ENCODE measurements at regions not wholly inside any gene's neighbourhood (a gene's known extent, or its start where the extent isn't known, plus 50 kb on each side); places are given as distances from the start of the nearest gene placed in this dataset.
A peak's percentile ranks its signal among the peaks of the same experiment; 100 is the strongest.

DNA sequence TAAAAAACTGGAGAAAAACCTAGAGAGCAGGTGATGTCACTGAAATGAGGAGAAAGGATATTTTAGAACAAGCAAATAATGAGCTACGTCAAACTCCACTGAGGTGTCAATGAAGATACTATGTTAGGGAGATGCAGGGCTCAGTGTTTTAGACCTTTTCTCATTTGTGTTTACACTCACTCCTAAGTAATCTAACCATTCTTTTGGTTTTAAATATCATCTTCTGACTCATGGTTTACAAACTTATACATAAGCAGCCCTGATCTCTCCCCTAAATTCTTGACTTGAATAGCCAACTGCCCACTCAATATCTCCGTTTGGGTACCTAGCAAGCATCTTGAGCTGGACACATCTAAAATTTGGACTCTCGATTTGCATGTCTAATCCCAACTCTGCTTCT, 272.4 kb downstream of the MEF2C start:
- Mint-ChIP-seq H3K27me3 (peaks cover 5% of the 10 kb centered on the region), H3K9me3 (peaks cover 0 to 9% (median 5%) of the 10 kb centered on the region in 7 donors), H3K4me1 (no peaks in the 10 kb centered on the region), H3K36me3 (no peaks in the 10 kb centered on the region), H3K4me3 (no peak overlapping the region), H3K27ac (no peak overlapping the region)
- no peak overlapping the region for H3K4me3 ChIP-seq (ENCODE audit: low read depth, low read length)
- no peak for ATAC-seq (ENCODE audit: low read depth in 2 of 2)
- no peaks in the 10 kb centered on the region for H3K9me3 ChIP-seq (ENCODE audit: control insufficient read depth in 2 of 2, low read length in 2 of 2)
- no peaks in the 10 kb centered on the region for H3K4me1 ChIP-seq (ENCODE audit: control insufficient read depth, insufficient read depth, low read length, poor library complexity, severe bottlenecking)
- no peak for DNase-seq
- no peaks in the 10 kb centered on the region for H3K27me3 ChIP-seq (ENCODE audit: control insufficient read depth, insufficient read depth, low read length)
- no peak overlapping the region for H3K27ac ChIP-seq (ENCODE audit: insufficient read depth, low read length, poor library complexity, severe bottlenecking)
- no peaks in the 10 kb centered on the region for H3K36me3 ChIP-seq (ENCODE audit: control insufficient read depth, insufficient read depth, low read length)

DNA sequence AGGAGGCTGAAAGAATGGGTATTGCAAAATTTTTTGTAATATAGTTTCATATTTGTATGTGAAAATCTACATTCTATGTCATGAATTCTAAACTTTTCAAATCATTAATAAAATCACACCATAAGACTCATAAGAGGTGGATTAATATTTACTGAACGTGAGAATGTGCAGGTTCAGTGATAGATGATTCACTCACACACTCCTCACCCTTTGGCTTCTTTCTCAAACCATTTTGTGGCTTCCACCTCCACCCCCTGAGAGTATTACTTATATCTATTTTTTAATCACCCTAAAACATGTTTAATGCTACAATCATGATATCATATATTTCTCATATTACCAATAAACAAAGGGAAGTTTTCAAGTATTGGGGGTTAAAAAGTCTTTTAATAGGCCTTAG, 275.5 kb downstream of the MEF2C start:
- DNase-seq, result no peak
- Histone ChIP-seq H3K27me3 (ENCODE audit: control insufficient read depth, insufficient read depth, low read length) (no peaks in the 10 kb centered on the region), H3K4me3 (ENCODE audit: low read depth, low read length) (no peak overlapping the region), H3K36me3 (ENCODE audit: control insufficient read depth, insufficient read depth, low read length) (no peaks in the 10 kb centered on the region), H3K9me3 (ENCODE audit: control insufficient read depth in 2 of 2, low read length in 2 of 2) (no peaks in the 10 kb centered on the region), H3K27ac (ENCODE audit: insufficient read depth, low read length, poor library complexity, severe bottlenecking) (no peak overlapping the region), H3K4me1 (ENCODE audit: control insufficient read depth, insufficient read depth, low read length, poor library complexity, severe bottlenecking) (no peaks in the 10 kb centered on the region)
- Mint-ChIP-seq H3K27me3 (peaks cover 5% of the 10 kb centered on the region), H3K4me3 (no peak overlapping the region), H3K9me3 (peaks cover 0 to 5% (median 0%) of the 10 kb centered on the region in 7 donors), H3K4me1 (no peaks in the 10 kb centered on the region), H3K36me3 (no peaks in the 10 kb centered on the region), H3K27ac (no peak overlapping the region)
- no peak for ATAC-seq (ENCODE audit: low read depth in 2 of 2)

DNA sequence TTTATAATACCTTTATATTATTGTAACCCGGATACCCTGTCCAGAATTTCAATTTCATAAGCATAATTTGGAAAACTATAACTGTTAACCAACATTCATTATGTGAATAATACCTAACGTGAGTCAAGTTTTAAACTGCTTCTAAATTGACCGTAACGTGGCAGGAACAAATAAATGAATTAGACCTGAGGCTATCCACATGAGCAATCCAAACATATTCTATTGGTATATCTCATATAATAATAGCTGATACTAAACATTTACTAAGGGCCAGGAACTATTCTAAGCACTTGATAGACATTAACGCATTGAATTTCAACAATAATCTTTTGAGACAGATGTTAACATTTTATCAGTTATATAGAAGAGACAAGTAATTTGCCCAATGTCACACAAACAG, 276.4 kb downstream of the MEF2C start:
- Histone ChIP-seq H3K4me3 (ENCODE audit: low read depth, low read length) (no peak overlapping the region), H3K27me3 (ENCODE audit: control insufficient read depth, insufficient read depth, low read length) (no peaks in the 10 kb centered on the region), H3K27ac (ENCODE audit: insufficient read depth, low read length, poor library complexity, severe bottlenecking) (no peak overlapping the region), H3K36me3 (ENCODE audit: control insufficient read depth, insufficient read depth, low read length) (no peaks in the 10 kb centered on the region), H3K9me3 (ENCODE audit: control insufficient read depth in 2 of 2, low read length in 2 of 2) (no peaks in the 10 kb centered on the region), H3K4me1 (ENCODE audit: control insufficient read depth, insufficient read depth, low read length, poor library complexity, severe bottlenecking) (no peaks in the 10 kb centered on the region)
- ATAC-seq (ENCODE audit: low read depth in 2 of 2) (no peak), DNase-seq (no peak)
- Mint-ChIP-seq H3K36me3 (no peaks in the 10 kb centered on the region), H3K9me3 (peaks cover 0 to 8% (median 3%) of the 10 kb centered on the region in 7 donors), H3K4me3 (no peak overlapping the region), H3K4me1 (no peaks in the 10 kb centered on the region), H3K27me3 (peaks cover 5% of the 10 kb centered on the region), H3K27ac (no peak overlapping the region)

DNA sequence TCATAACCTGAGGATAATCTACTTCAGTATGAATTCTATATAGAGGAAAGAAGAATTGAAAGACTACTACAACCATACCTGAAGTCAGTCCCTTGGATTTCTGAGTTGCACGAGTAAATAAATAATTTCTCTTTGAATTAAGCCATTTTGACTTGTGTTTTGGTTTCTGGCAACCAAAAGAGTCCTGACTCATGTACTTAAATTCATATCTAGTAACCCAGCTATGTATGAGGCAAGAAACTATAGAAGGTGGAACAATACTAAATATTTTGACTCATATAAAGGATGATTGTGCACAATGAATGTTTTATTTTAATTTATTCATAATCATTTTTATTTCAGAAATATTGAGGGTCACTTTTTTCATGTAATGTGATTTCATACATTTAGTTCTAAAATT, 276.8 kb downstream of the MEF2C start:
- no peak for ATAC-seq (ENCODE audit: low read depth in 2 of 2)

DNA sequence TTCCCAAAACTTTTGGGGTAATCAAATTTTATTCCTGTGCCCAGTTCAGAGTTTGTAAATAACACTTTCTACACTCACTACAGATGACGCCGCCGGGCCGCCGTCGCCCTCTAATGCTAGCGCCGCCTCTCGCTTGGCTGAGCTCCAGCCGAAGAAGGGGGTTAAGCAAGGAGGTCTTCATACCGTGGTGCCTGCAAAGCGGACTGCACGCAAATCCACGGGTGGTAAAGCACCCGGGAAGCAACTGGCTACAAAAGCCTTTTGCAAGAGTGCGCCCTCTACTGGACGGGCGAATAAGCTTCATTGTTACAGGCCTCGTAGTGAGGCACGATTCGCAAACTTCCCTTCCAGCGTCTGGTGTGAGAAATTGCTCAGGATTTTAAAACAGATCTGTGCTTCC, 280.4 kb downstream of the MEF2C start:
- Histone ChIP-seq H3K36me3 (ENCODE audit: control insufficient read depth, insufficient read depth, low read length) (no peaks in the 10 kb centered on the region), H3K27me3 (ENCODE audit: control insufficient read depth, insufficient read depth, low read length) (no peaks in the 10 kb centered on the region), H3K4me3 (ENCODE audit: low read depth, low read length) (no peak overlapping the region), H3K27ac (ENCODE audit: insufficient read depth, low read length, poor library complexity, severe bottlenecking) (no peak overlapping the region), H3K9me3 (ENCODE audit: control insufficient read depth in 2 of 2, low read length in 2 of 2) (no peaks in the 10 kb centered on the region), H3K4me1 (ENCODE audit: control insufficient read depth, insufficient read depth, low read length, poor library complexity, severe bottlenecking) (no peaks in the 10 kb centered on the region)
- Mint-ChIP-seq H3K27ac (no peak overlapping the region), H3K4me1 (peaks cover 0 to 2% (median 0%) of the 10 kb centered on the region in 4 donors), H3K27me3 (no peaks in the 10 kb centered on the region), H3K9me3 (peaks cover 0 to 6% (median 3%) of the 10 kb centered on the region in 7 donors), H3K36me3 (no peaks in the 10 kb centered on the region), H3K4me3 (no peak overlapping the region)
- DNase-seq (peak in 1 of 3 donors; percentile 36), ATAC-seq (ENCODE audit: low read depth in 2 of 2) (no peak)

More for the DNA sequence above, 276.8 kb downstream of the MEF2C start:
- H3K9me3 Mint-ChIP-seq, result peaks cover 0 to 5% (median 3%) of the 10 kb centered on the region in 7 donors
- H3K4me1 Mint-ChIP-seq, result peaks cover 0 to under 1% (median 0%) of the 10 kb centered on the region in 4 donors
- H3K36me3 Mint-ChIP-seq, result no peaks in the 10 kb centered on the region
- no peak overlapping the region for H3K4me3 Mint-ChIP-seq
- no peak overlapping the region for H3K4me3 ChIP-seq (ENCODE audit: low read depth, low read length)
- no peak overlapping the region for H3K27ac Mint-ChIP-seq
- no peaks in the 10 kb centered on the region for H3K27me3 ChIP-seq (ENCODE audit: control insufficient read depth, insufficient read depth, low read length)
- H3K4me1 ChIP-seq (ENCODE audit: control insufficient read depth, insufficient read depth, low read length, poor library complexity, severe bottlenecking), result no peaks in the 10 kb centered on the region
- H3K27ac ChIP-seq (ENCODE audit: insufficient read depth, low read length, poor library complexity, severe bottlenecking), result no peak overlapping the region
- no peaks in the 10 kb centered on the region for H3K9me3 ChIP-seq (ENCODE audit: control insufficient read depth in 2 of 2, low read length in 2 of 2)
- peaks cover 5% of the 10 kb centered on the region for H3K27me3 Mint-ChIP-seq
- H3K36me3 ChIP-seq (ENCODE audit: control insufficient read depth, insufficient read depth, low read length), result no peaks in the 10 kb centered on the region
- no peak for DNase-seq

DNA sequence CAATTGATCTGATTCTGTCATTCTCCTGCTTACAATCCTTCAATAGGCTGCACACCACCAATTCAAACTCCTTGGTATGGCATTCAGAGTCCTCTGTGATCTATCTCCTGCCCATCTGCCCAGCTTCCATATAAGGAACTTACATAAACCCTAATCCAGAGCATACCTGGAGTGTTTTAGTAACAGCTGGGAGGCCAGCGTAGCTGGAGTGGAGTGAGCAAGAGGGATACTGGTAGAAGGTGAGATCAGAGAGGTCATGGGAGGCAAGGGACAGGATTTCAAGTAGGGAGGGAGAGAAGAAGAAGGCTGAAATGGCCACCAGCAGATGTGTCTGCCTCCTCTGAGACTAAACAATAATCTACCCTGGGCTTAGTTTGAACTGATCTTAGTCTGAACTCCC, 288.5 kb downstream of the MEF2C start:
- no peaks in the 10 kb centered on the region for H3K9me3 ChIP-seq (ENCODE audit: control insufficient read depth in 2 of 2, low read length in 2 of 2)
- no peak for DNase-seq
- H3K4me1 ChIP-seq (ENCODE audit: control insufficient read depth, insufficient read depth, low read length, poor library complexity, severe bottlenecking), result no peaks in the 10 kb centered on the region
- H3K27me3 ChIP-seq (ENCODE audit: control insufficient read depth, insufficient read depth, low read length), result peaks cover 2% of the 10 kb centered on the region
- ATAC-seq (ENCODE audit: low read depth in 2 of 2), result no peak
- Mint-ChIP-seq H3K27ac (no peak overlapping the region), H3K27me3 (no peaks in the 10 kb centered on the region), H3K9me3 (peaks cover 0 to 11% (median 2%) of the 10 kb centered on the region in 7 donors), H3K36me3 (no peaks in the 10 kb centered on the region), H3K4me3 (no peak overlapping the region), H3K4me1 (no peaks in the 10 kb centered on the region)
- H3K4me3 ChIP-seq (ENCODE audit: low read depth, low read length), result no peak overlapping the region
- no peaks in the 10 kb centered on the region for H3K36me3 ChIP-seq (ENCODE audit: control insufficient read depth, insufficient read depth, low read length)
- H3K27ac ChIP-seq (ENCODE audit: insufficient read depth, low read length, poor library complexity, severe bottlenecking), result no peak overlapping the region

DNA sequence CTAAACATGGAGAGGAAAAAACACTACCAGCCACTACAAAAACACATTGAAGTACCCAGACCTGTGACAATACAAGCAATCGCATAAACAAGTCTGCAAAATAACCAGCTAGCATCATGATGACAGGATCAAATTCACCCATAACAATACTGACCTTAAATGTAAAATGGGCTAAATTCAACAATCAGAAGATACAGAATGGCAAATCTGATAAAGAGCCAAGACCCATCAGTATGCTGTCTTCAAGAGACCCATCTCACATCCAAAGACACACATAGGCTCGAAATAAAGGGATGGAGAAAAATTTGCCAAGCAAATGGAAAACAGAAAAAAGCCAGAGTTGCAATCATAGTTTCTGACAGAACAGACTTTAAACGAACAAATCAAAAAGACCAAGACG, 294.4 kb downstream of the MEF2C start:
- Histone ChIP-seq H3K27ac (ENCODE audit: insufficient read depth, low read length, poor library complexity, severe bottlenecking) (no peak overlapping the region), H3K27me3 (ENCODE audit: control insufficient read depth, insufficient read depth, low read length) (no peaks in the 10 kb centered on the region), H3K4me1 (ENCODE audit: control insufficient read depth, insufficient read depth, low read length, poor library complexity, severe bottlenecking) (no peaks in the 10 kb centered on the region), H3K36me3 (ENCODE audit: control insufficient read depth, insufficient read depth, low read length) (no peaks in the 10 kb centered on the region), H3K9me3 (ENCODE audit: control insufficient read depth in 2 of 2, low read length in 2 of 2) (no peaks in the 10 kb centered on the region), H3K4me3 (ENCODE audit: low read depth, low read length) (no peak overlapping the region)
- ATAC-seq (ENCODE audit: low read depth in 2 of 2) (no peak), DNase-seq (no peak)
- H3K4me1 Mint-ChIP-seq, result no peaks in the 10 kb centered on the region
- H3K4me3 Mint-ChIP-seq, result no peak overlapping the region
- H3K27me3 Mint-ChIP-seq, result no peaks in the 10 kb centered on the region
- peaks cover 0 to 28% (median 8%) of the 10 kb centered on the region in 7 donors for H3K9me3 Mint-ChIP-seq
- no peak overlapping the region for H3K27ac Mint-ChIP-seq
- H3K36me3 Mint-ChIP-seq, result no peaks in the 10 kb centered on the region

DNA sequence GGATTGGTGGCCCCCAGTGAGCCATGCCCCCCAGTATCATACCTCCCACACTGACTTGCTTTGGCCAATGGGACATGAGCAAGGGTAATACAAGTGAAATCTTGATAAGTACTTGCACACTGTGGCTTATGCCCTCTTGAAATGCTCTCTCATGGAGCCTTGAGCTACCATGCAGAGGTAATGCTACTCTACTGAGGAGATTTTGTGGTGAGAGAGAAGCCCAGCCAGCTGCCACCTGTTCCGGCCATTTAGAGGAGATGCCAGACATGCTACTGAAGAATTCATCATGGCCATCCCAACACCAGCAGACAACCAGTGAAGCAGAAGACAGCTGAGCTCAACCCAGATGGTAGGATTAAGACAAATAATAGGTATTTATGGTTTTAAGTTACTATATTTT, 299.5 kb downstream of the MEF2C start:
- Histone ChIP-seq H3K36me3 (ENCODE audit: control insufficient read depth, insufficient read depth, low read length) (no peaks in the 10 kb centered on the region), H3K27ac (ENCODE audit: insufficient read depth, low read length, poor library complexity, severe bottlenecking) (no peak overlapping the region), H3K27me3 (ENCODE audit: control insufficient read depth, insufficient read depth, low read length) (no peaks in the 10 kb centered on the region), H3K9me3 (ENCODE audit: control insufficient read depth in 2 of 2, low read length in 2 of 2) (no peaks in the 10 kb centered on the region), H3K4me1 (ENCODE audit: control insufficient read depth, insufficient read depth, low read length, poor library complexity, severe bottlenecking) (no peaks in the 10 kb centered on the region), H3K4me3 (ENCODE audit: low read depth, low read length) (no peak overlapping the region)
- H3K27me3 Mint-ChIP-seq, result no peaks in the 10 kb centered on the region
- H3K27ac Mint-ChIP-seq, result no peak overlapping the region
- peaks cover 0 to 10% (median 6%) of the 10 kb centered on the region in 7 donors for H3K9me3 Mint-ChIP-seq
- H3K4me3 Mint-ChIP-seq, result no peak overlapping the region
- H3K4me1 Mint-ChIP-seq, result no peaks in the 10 kb centered on the region
- DNase-seq, result no peak
- no peaks in the 10 kb centered on the region for H3K36me3 Mint-ChIP-seq
- ATAC-seq (ENCODE audit: low read depth in 2 of 2), result no peak
